ENCODE measurements at regions not wholly inside any gene's neighbourhood (a gene's known extent, or its start where the extent isn't known, plus 50 kb on each side); places are given as distances from the start of the nearest gene placed in this dataset.

GRCh38 chr2:222810044-222810443, 50.8 kb upstream of the ACSL3 start:
- no peaks in the 10 kb centered on the region for H3K9me3 Mint-ChIP-seq
- no peak overlapping the region for H3K27ac Mint-ChIP-seq
- peaks cover 2% of the 10 kb centered on the region for H3K27me3 Mint-ChIP-seq
- H3K4me1 Mint-ChIP-seq = peaks cover 9% of the 10 kb centered on the region
- H3K36me3 Mint-ChIP-seq (ENCODE audit: low read depth) = no peaks in the 10 kb centered on the region
- ChIA-PET CTCF (no interaction called here), POLR2A (no interaction called here)
- no peak overlapping the region for H3K4me3 Mint-ChIP-seq
- ATAC-seq (ENCODE audit: low read depth) (no peak), DNase-seq (no peak)
- TF ChIP-seq, protein P1, sequence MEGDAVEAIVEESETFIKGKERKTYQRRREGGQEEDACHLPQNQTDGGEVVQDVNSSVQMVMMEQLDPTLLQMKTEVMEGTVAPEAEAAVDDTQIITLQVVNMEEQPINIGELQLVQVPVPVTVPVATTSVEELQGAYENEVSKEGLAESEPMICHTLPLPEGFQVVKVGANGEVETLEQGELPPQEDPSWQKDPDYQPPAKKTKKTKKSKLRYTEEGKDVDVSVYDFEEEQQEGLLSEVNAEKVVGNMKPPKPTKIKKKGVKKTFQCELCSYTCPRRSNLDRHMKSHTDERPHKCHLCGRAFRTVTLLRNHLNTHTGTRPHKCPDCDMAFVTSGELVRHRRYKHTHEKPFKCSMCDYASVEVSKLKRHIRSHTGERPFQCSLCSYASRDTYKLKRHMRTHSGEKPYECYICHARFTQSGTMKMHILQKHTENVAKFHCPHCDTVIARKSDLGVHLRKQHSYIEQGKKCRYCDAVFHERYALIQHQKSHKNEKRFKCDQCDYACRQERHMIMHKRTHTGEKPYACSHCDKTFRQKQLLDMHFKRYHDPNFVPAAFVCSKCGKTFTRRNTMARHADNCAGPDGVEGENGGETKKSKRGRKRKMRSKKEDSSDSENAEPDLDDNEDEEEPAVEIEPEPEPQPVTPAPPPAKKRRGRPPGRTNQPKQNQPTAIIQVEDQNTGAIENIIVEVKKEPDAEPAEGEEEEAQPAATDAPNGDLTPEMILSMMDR (IDR thresholded peaks at IDR 0.05) = no peak
- intact Hi-C loops (cut with micrococcal nuclease) = no loop called here
